ENCODE measurements at regions not wholly inside any gene's neighbourhood (a gene's known extent, or its start where the extent isn't known, plus 50 kb on each side); places are given as distances from the start of the nearest gene placed in this dataset.

GRCh38 chr7:113610572-113610971 lies 308.2 kb downstream of the PPP1R3A start:
- TF ChIP-seq CTCF (IDR thresholded peaks at IDR 0.05) (no peak), POLR2A (IDR thresholded peaks at IDR 0.05) (no peak), EP300 (IDR thresholded peaks at IDR 0.05) (no peak)
